H9 (cell line): ENCODE measurements at regions not wholly inside any gene's neighbourhood (a gene's known extent, or its start where the extent isn't known, plus 50 kb on each side); places are given as distances from the start of the nearest gene placed in this dataset.

Experiments used
- DNase-seq: peaks from one replicate; pipeline ENCODE4 v3.0.0-alpha.2; 2017
- H2AFZ ChIP-seq: one replicate; pipeline ENCODE4 v1.6.1; 2013; ENCODE audit warnings: mild to moderate bottlenecking, low read length, control low read depth, moderate library complexity
- H2AK5ac ChIP-seq: 2 replicates; pipeline ENCODE4 v1.6.1; 2013; ENCODE audit warnings: low read length, control low read depth, mixed read lengths; ENCODE audit not compliant: insufficient read length
- H2BK120ac ChIP-seq: one replicate; pipeline ENCODE4 v1.6.1; 2013; ENCODE audit warnings: low read depth, mild to moderate bottlenecking, low read length, control low read depth, inconsistent platforms; ENCODE audit not compliant: poor library complexity, severe bottlenecking
- H2BK12ac ChIP-seq: 2 replicates; pipeline ENCODE4 v1.6.1; 2013; ENCODE audit warnings: low read length, control low read depth, mixed read lengths, low read depth; ENCODE audit not compliant: insufficient read length
- H2BK15ac ChIP-seq: 2 replicates; pipeline ENCODE4 v1.6.1; 2013; ENCODE audit warnings: low read depth, low read length, control low read depth
- H2BK20ac ChIP-seq: one replicate; pipeline ENCODE4 v1.6.1; 2013; ENCODE audit warnings: low read depth, mild to moderate bottlenecking, low read length, control low read depth, inconsistent platforms; ENCODE audit not compliant: poor library complexity, severe bottlenecking
- H2BK5ac ChIP-seq: 2 replicates; pipeline ENCODE4 v1.6.1; 2013; ENCODE audit warnings: low read length, control low read depth, mixed read lengths; ENCODE audit not compliant: insufficient read length
- H3K14ac ChIP-seq: 2 replicates; pipeline ENCODE4 v1.6.1; 2013; ENCODE audit warnings: low read length, control low read depth; ENCODE audit not compliant: insufficient read depth
- H3K18ac ChIP-seq: 2 replicates; pipeline ENCODE4 v1.6.1; 2013; ENCODE audit warnings: low read depth, mild to moderate bottlenecking, mixed read lengths, low read length, control low read depth; ENCODE audit not compliant: insufficient read length
- H3K23ac ChIP-seq: 2 replicates; pipeline ENCODE4 v1.6.1; 2013; ENCODE audit warnings: low read length, control low read depth, mixed read lengths, low read depth; ENCODE audit not compliant: insufficient read length
- H3K23me2 ChIP-seq: 2 replicates; pipeline ENCODE4 v1.6.1; 2013; ENCODE audit warnings: low read depth, mild to moderate bottlenecking, mixed read lengths, low read length, control low read depth; ENCODE audit not compliant: insufficient read length, poor library complexity, severe bottlenecking
- H3K27ac ChIP-seq: 2 replicates; pipeline ENCODE4 v1.5.1; 2013; ENCODE audit warnings: low read length, control low read depth, mixed read lengths, low read depth; ENCODE audit not compliant: insufficient read length
- H3K27me3 ChIP-seq: 2 replicates; pipeline ENCODE4 v1.6.1; 2013; ENCODE audit warnings: low read length, control low read depth, inconsistent platforms; ENCODE audit not compliant: insufficient read depth
- H3K4ac ChIP-seq: 2 replicates; pipeline ENCODE4 v1.6.1; 2013; ENCODE audit warnings: low read depth, mild to moderate bottlenecking, control low read depth, inconsistent platforms, low read length, moderate library complexity
- H3K4me1 ChIP-seq: 2 replicates; pipeline ENCODE4 v1.6.1; 2013; ENCODE audit warnings: low read length, control low read depth, inconsistent platforms; ENCODE audit not compliant: insufficient read depth
- H3K4me2 ChIP-seq: 2 replicates; pipeline ENCODE4 v1.6.1; 2013; ENCODE audit warnings: low read length, control low read depth, mixed read lengths; ENCODE audit not compliant: insufficient read length, insufficient read depth
- H3K56ac ChIP-seq: 2 replicates; pipeline ENCODE4 v1.6.1; 2013; ENCODE audit warnings: low read depth, mild to moderate bottlenecking, mixed read lengths, low read length, control low read depth; ENCODE audit not compliant: insufficient read length
- H3K79me1 ChIP-seq: 2 replicates; pipeline ENCODE4 v1.6.1; 2013; ENCODE audit warnings: low read depth, mild to moderate bottlenecking, moderate library complexity, low read length, control low read depth, inconsistent platforms; ENCODE audit not compliant: insufficient read depth, poor library complexity, severe bottlenecking
- H3K79me2 ChIP-seq: 2 replicates; pipeline ENCODE4 v1.6.1; 2013; ENCODE audit warnings: low read length, control low read depth, inconsistent platforms; ENCODE audit not compliant: insufficient read depth
- H3K9ac ChIP-seq: 2 replicates; pipeline ENCODE4 v1.6.1; 2013; ENCODE audit warnings: low read length, control low read depth, mixed read lengths; ENCODE audit not compliant: insufficient read length; ENCODE audit errors: extremely low read depth
- H3K9me3 ChIP-seq: one replicate; pipeline ENCODE4 v1.6.1; 2013; ENCODE audit warnings: low read depth, low read length, inconsistent platforms; ENCODE audit not compliant: control insufficient read depth
- H3T11ph ChIP-seq: one replicate; pipeline ENCODE4 v1.6.1; 2013; ENCODE audit warnings: mild to moderate bottlenecking, low read length, control low read depth, inconsistent platforms
- H4K20me1 ChIP-seq: one replicate; pipeline ENCODE4 v1.6.1; 2013; ENCODE audit not compliant: control insufficient read depth, insufficient read length, insufficient read depth
- H4K5ac ChIP-seq: 2 replicates; pipeline ENCODE4 v1.6.1; 2013; ENCODE audit warnings: low read depth, mild to moderate bottlenecking, mixed read lengths, low read length, control low read depth; ENCODE audit not compliant: insufficient read length
- H4K8ac ChIP-seq: replicated peaks from 2 replicates; pipeline ENCODE4 v1.6.1; 2013; ENCODE audit warnings: low read length, control low read depth, mixed read lengths, low read depth; ENCODE audit not compliant: insufficient read length
- H4K91ac ChIP-seq: 2 replicates; pipeline ENCODE4 v1.6.1; 2013; ENCODE audit warnings: low read depth, mild to moderate bottlenecking, moderate library complexity, mixed read lengths, low read length, control low read depth; ENCODE audit not compliant: insufficient read length
- H3K27ac Mint-ChIP-seq, 3 experiments: 2 replicates in 2 of 3; 3 replicates in 1 of 3; pipeline ENCODE4 v1.8.0; 2020 to 2021; ENCODE audit warnings: mixed read lengths in 3 of 3, mild to moderate bottlenecking in 1 of 3, moderate library complexity in 1 of 3
- H3K27me3 Mint-ChIP-seq: 2 replicates; pipeline ENCODE4 v1.8.0; 2021; ENCODE audit warnings: low read depth, mild to moderate bottlenecking, moderate library complexity, mixed read lengths
- H3K36me3 Mint-ChIP-seq, 3 experiments: 2 replicates in 2 of 3; 3 replicates in 1 of 3; pipeline ENCODE4 v1.8.0; 2020 to 2021; ENCODE audit warnings: low read depth in 3 of 3, mixed read lengths in 3 of 3; ENCODE audit not compliant: insufficient read depth in 1 of 3
- H3K4me1 Mint-ChIP-seq, 2 experiments: 2 replicates each; pipeline ENCODE4 v1.8.0; 2020; ENCODE audit warnings: mixed read lengths in 2 of 2
- H3K4me3 Mint-ChIP-seq, 2 experiments: 2 replicates in 1 of 2; 3 replicates in 1 of 2; pipeline ENCODE4 v1.8.0; 2020 to 2021; ENCODE audit warnings: mild to moderate bottlenecking in 2 of 2, mixed read lengths in 2 of 2, moderate library complexity in 1 of 2
- H3K9me3 Mint-ChIP-seq, 2 experiments: 2 replicates in 1 of 2; 3 replicates in 1 of 2; pipeline ENCODE4 v1.8.0; 2020; ENCODE audit warnings: mild to moderate bottlenecking in 2 of 2, mixed read lengths in 2 of 2, moderate library complexity in 1 of 2
- WGBS: extraction: QIAGEN DNeasy Blood & Tissue Kit; methylation state at CpG from one replicate; pipeline ENCODE4 v1.1.7; 2013; ENCODE audit warnings: missing lambda C conversion rate, low lambda C conversion rate, mixed read lengths; ENCODE audit not compliant: insufficient read length; ENCODE audit errors: extremely low coverage; 5-methylcytosine and 5-hydroxymethylcytosine counted together
- TF ChIP-seq, protein P1 (sequence below): fragments of 200-600 bp; sonication (generic); conservative IDR thresholded peaks from 3 replicates; pipeline ENCODE4 v1.8.0; 2021; ENCODE audit warnings: antibody characterized with exemption, mild to moderate bottlenecking

DNA sequence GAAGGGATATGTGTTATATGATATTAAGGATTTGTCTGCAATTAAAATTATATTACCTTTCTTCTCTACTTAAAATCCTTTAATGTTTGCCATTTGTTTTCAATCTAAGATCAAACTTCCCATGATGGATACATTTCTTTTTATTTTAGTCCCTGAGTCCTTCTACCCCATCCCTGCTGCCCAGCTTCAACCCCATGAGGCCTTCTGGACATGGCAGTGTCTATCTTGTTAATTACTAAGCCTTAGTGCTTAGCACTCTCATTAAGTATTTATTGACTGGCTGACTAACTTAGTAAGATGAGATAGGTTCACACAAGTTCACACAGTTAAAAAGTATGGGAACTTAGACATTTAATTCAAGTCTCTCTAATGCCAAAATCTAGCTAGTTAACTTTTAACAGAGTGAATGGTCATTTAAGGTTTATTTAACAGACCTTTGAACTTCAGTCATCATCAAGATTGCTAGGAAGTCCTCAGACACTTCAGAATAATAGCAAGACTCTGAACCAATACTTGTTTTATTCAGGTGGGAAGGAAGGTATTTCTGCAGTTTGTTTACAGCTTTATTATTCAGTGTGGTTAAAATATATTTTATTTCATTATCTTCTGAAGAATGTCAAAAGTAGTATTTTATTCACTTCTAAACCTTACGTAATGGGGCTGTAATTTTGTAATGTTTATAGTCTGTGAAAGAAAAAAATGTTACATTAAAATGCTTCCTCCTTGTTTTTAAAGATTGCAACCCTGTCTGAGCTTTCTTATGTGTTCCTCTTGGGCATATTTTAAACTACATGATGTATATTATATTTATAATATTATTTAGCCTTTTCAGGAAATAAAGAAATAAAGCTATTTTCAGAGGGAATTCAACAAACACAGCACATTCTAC is 848.9 kb downstream of the REEP3 start:
- Histone ChIP-seq H3K23me2 (no peaks in the 10 kb centered on the region), H3T11ph (no peak overlapping the region), H3K9ac (no peak overlapping the region), H4K20me1 (no peaks in the 10 kb centered on the region), H2BK12ac (no peak overlapping the region), H2BK120ac (no peak overlapping the region), H3K4me1 (no peaks in the 10 kb centered on the region), H3K79me2 (no peaks in the 10 kb centered on the region), H3K4me2 (no peak overlapping the region), H3K23ac (no peak overlapping the region), H3K56ac (no peak overlapping the region), H3K4ac (no peak overlapping the region), H3K27ac (no peak overlapping the region), H4K8ac (no peak overlapping the region), H2BK5ac (no peak overlapping the region), H3K18ac (no peak overlapping the region), H3K9me3 (no peaks in the 10 kb centered on the region), H2AFZ (no peak overlapping the region), H2BK20ac (no peak overlapping the region), H4K91ac (no peak overlapping the region), H4K5ac (no peak overlapping the region), H3K14ac (no peak overlapping the region), H2AK5ac (no peak overlapping the region), H3K79me1 (no peaks in the 10 kb centered on the region), H3K27me3 (no peaks in the 10 kb centered on the region), H2BK15ac (no peak overlapping the region)
- H3K4me3 Mint-ChIP-seq, result no peak overlapping the region
- TF ChIP-seq, protein P1, sequence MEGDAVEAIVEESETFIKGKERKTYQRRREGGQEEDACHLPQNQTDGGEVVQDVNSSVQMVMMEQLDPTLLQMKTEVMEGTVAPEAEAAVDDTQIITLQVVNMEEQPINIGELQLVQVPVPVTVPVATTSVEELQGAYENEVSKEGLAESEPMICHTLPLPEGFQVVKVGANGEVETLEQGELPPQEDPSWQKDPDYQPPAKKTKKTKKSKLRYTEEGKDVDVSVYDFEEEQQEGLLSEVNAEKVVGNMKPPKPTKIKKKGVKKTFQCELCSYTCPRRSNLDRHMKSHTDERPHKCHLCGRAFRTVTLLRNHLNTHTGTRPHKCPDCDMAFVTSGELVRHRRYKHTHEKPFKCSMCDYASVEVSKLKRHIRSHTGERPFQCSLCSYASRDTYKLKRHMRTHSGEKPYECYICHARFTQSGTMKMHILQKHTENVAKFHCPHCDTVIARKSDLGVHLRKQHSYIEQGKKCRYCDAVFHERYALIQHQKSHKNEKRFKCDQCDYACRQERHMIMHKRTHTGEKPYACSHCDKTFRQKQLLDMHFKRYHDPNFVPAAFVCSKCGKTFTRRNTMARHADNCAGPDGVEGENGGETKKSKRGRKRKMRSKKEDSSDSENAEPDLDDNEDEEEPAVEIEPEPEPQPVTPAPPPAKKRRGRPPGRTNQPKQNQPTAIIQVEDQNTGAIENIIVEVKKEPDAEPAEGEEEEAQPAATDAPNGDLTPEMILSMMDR, result no peak
- peaks cover 6 to 7% of the 10 kb centered on the region in 2 experiments; a peak in 3 of 4 replicates for H3K4me1 Mint-ChIP-seq
- no peak for DNase-seq
- no peaks in the 10 kb centered on the region for H3K36me3 Mint-ChIP-seq
- H3K27ac Mint-ChIP-seq, result no peak overlapping the region
- WGBS, result no CpG with 5 or more reads among the region's 1 CpG
- H3K9me3 Mint-ChIP-seq, result no peaks in the 10 kb centered on the region
- no peaks in the 10 kb centered on the region for H3K27me3 Mint-ChIP-seq
